ENCODE measurements at regions not wholly inside any gene's neighbourhood (a gene's known extent, or its start where the extent isn't known, plus 50 kb on each side); places are given as distances from the start of the nearest gene placed in this dataset.
A peak's percentile ranks its signal among the peaks of the same experiment; 100 is the strongest.

- peak; percentile 22 for DNase-seq (ENCODE audit: low read depth, low spot score)
Observed at GRCh38 chr4:169810325-169811323, 52.9 kb upstream of the HPF1 start.

GRCh38 chr4:169807934-169808509 is 50.3 kb upstream of the HPF1 start:
- no peak for DNase-seq (ENCODE audit: low read depth, low spot score)

All from brain pericyte (primary cell).